GM21737 (cell line): ENCODE measurements at regions not wholly inside any gene's neighbourhood (a gene's known extent, or its start where the extent isn't known, plus 50 kb on each side); places are given as distances from the start of the nearest gene placed in this dataset.

Source experiments
- ATAC-seq: cut with Tn5 transposase; IDR thresholded peaks from one replicate; pipeline ENCODE4 v1.9.1; 2021; ENCODE audit warnings: mild to moderate bottlenecking, moderate library complexity; ENCODE audit not compliant: unreplicated experiment

- no peak for ATAC-seq
Observed at GRCh38 chr1:185581961-185582725, 152.0 kb upstream of the HMCN1 start.

GRCh38 chr1:185581020-185581419, 153.2 kb upstream of the HMCN1 start:
- no peak for ATAC-seq

- no peak for ATAC-seq
Observed at GRCh38 chr1:185578293-185578692, 155.9 kb upstream of the HMCN1 start.

- ATAC-seq, result no peak
Observed at GRCh38 chr1:185574139-185574875, 159.9 kb upstream of the HMCN1 start.

DNA sequence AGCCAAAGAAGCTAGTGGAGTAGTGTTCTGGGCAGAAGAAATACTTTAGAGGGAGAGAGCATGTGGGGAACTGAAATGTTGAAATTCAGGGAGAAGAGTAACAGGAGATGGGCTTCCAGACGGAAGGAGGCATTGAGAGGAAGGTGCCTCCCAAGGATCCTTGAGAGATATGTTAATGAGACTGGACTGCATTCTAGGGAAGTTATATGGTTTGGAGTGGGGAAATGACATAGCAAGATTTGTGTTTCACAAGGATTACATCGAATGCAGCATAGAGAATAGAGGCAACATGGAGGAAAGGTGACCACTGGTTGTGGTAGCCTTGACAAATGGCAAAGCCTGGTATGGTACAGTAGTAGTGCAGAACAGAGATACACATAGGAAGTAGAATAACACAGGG, 160.5 kb upstream of the HMCN1 start:
- no peak for ATAC-seq

DNA sequence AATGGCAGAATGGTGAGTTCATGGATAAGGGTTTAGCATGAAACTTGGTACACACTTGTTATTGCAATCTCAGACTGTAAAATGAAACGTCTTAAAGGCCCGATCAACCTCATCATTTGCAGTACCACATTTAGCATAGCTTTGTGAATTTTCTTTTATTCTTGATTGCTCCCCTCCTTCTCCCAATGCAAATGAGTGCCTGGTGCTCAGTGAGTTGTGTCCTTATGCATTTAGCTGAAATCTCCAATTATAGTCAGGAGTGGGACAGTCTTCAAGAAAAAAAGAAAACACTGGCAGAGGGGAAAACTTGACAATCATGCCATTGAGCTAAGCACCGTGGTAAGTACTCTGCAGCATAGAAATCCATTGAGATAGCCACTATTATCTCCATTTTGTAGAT, 161.0 kb upstream of the HMCN1 start:
- ATAC-seq, result no peak

DNA sequence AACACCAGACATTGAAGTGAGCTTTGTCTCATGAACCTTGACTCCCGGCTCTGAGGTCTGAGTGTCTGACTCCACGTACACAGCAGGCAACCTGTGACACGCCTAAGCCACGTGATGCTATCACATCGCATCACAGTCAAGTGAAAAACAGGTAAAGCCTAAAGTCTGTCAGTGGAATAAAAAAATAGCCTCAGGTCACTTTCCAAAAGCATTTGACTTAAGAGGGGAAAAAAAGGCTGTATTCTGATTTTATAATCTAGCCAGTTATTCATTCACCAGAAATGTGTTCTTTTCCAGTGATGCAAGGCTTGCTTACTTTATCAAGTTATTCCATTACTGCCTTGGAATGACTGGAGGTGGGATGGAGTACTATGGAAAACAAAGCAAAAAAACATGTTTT, 163.2 kb upstream of the HMCN1 start:
- ATAC-seq, result no peak

DNA sequence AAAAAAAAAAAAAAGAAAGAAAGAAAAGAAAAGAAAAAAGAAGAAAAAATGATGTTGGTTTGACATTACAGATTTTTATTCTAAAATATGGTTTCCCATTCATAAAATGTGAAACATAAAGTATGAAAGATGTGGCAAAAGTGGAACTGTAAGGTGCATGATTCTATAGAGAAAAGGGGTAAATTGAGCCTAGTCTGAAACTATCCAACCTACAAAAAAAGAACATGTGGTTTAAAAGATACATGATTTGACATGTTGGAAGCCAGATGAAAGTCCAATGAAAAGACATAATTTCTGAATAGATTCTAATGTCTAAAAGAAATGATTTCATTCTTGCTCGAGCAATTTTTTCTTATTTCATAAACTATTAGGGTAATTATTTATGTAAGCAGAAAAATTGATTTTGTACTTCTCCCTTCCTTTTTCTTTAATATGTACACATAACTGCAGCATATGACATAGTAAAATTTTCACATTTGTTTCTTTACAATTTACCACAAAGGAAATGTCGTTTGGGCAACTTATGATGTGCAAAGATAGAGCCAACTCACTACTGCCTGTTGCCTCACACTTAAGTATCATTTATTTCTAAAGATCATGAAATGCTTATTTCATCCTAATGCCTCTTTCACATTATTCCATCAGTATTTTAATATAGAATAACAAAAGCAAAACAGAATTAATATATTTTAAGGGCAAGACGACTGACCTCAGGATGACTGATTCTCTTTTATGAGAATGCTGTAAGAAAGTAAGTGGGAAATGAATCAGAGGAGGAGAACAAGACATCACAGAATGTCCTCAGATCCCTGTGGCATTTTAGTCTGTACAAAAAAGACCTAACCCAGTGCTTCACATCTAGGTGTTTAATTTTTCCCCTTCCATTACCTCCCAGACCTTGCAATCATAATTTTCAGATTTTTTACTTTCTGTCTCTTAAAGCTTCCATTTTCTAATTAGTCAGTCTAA, 165.8 kb upstream of the HMCN1 start:
- ATAC-seq, result no peak

DNA sequence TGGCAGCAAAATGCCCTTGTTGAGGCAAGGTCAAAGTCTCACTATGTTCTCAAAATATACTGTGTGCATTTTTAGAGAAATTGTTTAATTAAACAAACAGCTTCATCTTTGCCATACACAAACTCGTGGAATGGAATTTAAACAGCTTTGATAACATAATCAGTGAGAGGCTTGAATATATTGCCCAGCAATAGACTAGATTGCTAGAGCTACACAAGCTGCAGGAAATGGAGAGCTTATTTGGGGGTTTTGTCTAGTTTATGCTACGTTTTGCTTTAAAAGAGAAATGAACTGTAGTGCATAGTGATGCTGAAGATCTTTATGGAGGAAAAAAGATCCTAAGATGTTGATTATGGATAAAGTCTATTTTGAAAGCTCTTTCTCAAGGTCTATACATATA, 166.8 kb upstream of the HMCN1 start:
- no peak for ATAC-seq

DNA sequence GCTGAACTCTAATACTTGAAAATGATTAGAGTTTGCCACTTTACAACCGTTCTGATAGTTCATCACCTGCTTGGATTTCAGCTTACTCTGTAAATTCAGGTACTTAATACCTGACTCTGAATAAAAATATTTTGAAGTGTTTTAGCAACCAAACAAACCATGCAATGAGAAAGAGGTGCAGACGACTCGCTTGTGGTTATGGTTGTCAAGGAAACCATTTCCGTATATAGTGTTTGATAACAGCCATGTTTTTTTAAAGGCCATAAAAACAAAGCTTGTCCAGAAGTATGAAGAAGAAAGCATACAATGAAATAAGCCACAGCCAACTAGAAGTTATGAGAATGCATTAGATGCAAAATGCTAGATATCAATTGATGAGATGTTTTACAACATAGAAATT, 167.2 kb upstream of the HMCN1 start:
- ATAC-seq, result no peak

DNA sequence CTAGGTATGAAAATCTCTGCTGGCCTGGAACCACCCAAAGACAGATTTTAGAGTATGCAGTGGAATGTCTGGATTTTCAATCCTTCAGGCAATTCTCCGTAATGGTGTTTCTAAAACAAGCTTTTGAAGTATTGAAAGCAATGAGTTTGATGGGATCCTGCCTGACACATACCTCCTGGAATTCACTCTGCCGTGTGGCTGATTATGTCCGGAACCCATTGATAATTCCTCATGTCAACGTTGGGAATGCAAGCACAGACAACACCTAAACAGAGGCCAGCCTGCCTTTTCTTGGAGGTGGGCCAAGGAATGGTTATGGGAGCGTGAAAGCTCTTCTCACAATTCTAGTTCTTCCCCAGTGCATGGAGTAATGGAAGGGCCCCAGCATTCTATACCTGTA, 168.9 kb upstream of the HMCN1 start:
- ATAC-seq, result no peak

DNA sequence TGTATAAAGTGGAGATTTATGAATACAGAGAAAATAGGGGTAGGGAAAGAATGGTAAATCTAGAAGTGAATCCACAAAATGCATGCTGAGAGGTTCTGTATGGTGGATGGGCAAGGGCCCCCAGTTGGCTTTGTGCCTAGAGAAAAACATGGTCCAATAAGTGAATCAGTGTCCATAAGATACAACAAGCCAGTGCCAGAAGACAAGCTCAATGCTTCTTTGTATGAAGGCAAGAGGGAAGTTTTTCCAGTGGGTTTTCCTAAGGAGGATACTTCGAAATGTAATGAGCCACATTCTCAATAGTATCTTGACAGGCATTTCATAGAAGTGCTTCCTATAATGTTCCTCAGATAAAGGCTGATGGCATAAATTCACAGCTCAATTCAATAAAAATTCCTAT, 169.4 kb upstream of the HMCN1 start:
- ATAC-seq, result no peak

GRCh38 chr1:185562461-185563359, 171.5 kb upstream of the HMCN1 start:
- no peak for ATAC-seq

DNA sequence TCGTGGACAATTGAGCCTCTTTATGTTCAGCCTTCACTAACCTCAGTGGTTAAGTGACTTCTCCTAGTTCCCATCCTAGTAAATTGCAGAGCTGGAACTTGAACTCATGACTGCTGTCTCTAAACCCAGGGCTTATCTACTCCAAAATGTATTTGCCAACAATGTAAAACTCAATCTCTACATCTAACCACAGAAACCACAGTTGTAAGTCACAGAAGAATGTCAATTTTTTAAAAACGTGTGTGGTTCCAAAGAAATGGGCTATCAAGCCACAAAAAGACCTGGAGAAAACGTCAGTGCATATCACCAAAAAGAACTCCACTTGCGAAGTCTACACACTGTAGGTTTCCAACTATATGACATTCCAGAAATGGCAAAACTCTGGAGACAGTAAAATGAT, 172.6 kb upstream of the HMCN1 start:
- no peak for ATAC-seq

GRCh38 chr1:185560760-185561159, 173.4 kb upstream of the HMCN1 start:
- no peak for ATAC-seq

- ATAC-seq, result peak; percentile 98
Observed at GRCh38 chr1:185559684-185560331, 174.4 kb upstream of the HMCN1 start.

GRCh38 chr1:185559151-185559550, 175.0 kb upstream of the HMCN1 start:
- no peak for ATAC-seq

DNA sequence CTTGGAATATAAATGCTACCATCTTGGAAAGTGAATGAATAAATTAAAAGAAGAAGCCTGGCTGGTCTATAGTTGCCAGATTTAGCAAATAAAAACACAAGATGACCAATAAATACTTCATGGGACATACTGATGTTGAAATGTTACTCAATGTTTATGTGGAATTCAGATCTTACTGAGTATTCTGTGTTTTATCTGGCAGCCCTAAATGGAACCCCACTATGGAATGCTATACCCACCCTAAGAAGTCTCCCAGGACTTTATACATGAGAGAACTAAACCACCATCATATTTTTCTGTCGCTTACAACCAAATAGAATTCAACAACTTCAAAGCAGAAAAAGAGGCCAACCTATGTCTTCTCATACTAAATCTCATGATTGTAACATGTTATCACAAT, 177.6 kb upstream of the HMCN1 start:
- no peak for ATAC-seq

DNA sequence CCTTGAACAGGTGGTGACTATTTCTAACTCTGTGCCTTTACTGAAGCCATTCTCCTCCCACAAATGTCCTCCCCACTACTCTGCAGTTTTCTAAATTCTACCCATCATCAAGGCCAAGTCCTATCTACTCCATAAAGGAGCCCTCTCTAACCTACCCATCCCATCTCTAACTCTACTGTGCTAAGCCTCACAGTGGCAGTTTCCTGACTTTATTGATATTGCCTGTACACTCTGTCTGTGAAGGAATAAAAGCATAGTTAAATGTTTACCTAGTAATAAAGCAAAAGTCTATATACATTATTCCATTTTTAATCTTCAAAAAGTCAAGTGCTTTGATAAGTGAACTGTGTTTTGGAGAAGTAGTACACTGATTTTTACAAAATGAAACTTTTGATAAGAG, 178.4 kb upstream of the HMCN1 start:
- no peak for ATAC-seq

DNA sequence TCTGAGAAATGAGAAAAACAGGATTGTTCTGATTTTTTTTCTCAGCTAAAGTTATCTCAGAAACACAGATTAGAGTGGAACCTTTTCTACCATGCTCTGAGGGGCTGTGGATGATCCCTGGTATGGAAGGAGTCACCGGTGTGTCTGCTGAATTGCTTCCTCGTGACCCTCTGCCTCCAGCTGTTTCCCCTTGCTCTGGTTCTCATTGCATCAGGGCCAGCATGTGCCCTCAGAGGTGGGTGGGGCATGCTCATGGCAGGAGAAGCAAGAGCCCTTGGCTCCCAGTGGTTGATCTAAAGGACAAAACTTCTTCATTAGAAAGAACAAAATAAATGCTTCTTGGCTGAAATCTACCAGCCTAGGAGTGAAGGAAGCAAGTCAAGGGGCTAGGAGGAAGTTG, 183.2 kb upstream of the HMCN1 start:
- ATAC-seq, result no peak
